IMR-90 (cell line): ENCODE measurements at regions not wholly inside any gene's neighbourhood (a gene's known extent, or its start where the extent isn't known, plus 50 kb on each side); places are given as distances from the start of the nearest gene placed in this dataset.

ENCODE experiments used
- BHLHE40 ChIP-seq: fragments of 150-350 bp; IDR thresholded peaks from 2 replicates; pipeline ENCODE4 v1.6.1; 2016; ENCODE audit warnings: mild to moderate bottlenecking, low read depth, low read length
- CHD1 ChIP-seq: IDR thresholded peaks from 2 replicates; pipeline ENCODE4 v1.6.1; 2012; ENCODE audit warnings: low read depth, low read length, improper control_type of control experiment
- FOS ChIP-seq: fragments of 150-350 bp; IDR thresholded peaks from 2 replicates; pipeline ENCODE4 v1.6.1; 2016; ENCODE audit warnings: low read depth, low read length
- POLR2A ChIP-seq: IDR thresholded peaks from 2 replicates; pipeline ENCODE4 v1.6.1; 2012; ENCODE audit warnings: mild to moderate bottlenecking, low read depth, low read length
- RAD21 ChIP-seq: IDR thresholded peaks from 2 replicates; pipeline ENCODE4 v1.6.1; 2012; ENCODE audit warnings: low read length, improper control_type of control experiment
- SMC3 ChIP-seq: fragments of 150-350 bp; IDR thresholded peaks from 2 replicates; pipeline ENCODE4 v1.6.1; 2016; ENCODE audit warnings: low read depth, mild to moderate bottlenecking, antibody characterized with exemption, low read length, moderate library complexity
- TF ChIP-seq, protein P1 (sequence below): conservative IDR thresholded peaks from 2 replicates; pipeline ENCODE4 v1.5.1; 2012; ENCODE audit warnings: mild to moderate bottlenecking, low read depth, low read length, improper control_type of control experiment
- TF ChIP-seq, protein P2 (sequence below): fragments of 150-350 bp; IDR thresholded peaks from 2 replicates; pipeline ENCODE4 v1.6.1; 2017; ENCODE audit warnings: mild to moderate bottlenecking, antibody characterized with exemption, low read length, low read depth
- TF ChIP-seq, protein P3 (sequence below): fragments of 150-350 bp; IDR thresholded peaks from 2 replicates; pipeline ENCODE4 v1.6.1; 2016; ENCODE audit warnings: low read depth, mild to moderate bottlenecking, low read length, moderate library complexity, borderline replicate concordance

DNA sequence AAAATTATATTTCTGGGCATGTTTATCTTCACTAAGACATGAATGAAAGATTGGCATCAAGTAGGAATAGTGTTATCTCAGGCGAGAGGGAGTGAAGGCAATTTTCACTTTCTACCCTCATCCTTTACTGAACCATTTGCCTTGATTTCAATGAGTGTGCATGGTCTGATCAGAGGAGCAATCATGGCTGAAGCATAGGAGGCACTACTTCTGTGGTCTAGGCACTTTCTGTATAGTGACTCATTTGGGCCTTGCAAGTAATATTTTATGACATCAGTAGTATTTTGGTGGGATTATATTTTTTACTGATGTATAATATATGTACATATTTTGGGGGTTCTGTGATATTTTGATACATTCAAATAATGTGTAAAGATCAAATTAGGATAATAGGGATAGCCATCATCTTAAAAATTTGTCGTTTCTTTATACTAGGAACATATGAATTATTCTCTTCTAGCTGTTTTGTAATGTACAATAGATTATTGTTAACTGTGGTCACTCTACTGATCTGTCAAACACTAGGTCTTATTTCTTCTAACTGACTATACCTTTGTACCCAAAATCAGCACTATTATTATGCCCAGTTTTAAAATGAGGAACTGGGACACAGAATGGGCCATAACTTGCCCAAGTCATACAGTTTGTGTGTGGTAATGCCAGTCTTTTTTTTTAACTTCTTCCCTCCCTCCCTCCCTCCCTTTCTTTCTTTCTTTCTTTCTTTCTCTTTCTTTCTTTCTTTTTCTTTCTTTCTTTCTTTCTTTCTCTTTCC lies 101.9 kb downstream of the RAB11FIP2 start:
- TF ChIP-seq, protein P1, sequence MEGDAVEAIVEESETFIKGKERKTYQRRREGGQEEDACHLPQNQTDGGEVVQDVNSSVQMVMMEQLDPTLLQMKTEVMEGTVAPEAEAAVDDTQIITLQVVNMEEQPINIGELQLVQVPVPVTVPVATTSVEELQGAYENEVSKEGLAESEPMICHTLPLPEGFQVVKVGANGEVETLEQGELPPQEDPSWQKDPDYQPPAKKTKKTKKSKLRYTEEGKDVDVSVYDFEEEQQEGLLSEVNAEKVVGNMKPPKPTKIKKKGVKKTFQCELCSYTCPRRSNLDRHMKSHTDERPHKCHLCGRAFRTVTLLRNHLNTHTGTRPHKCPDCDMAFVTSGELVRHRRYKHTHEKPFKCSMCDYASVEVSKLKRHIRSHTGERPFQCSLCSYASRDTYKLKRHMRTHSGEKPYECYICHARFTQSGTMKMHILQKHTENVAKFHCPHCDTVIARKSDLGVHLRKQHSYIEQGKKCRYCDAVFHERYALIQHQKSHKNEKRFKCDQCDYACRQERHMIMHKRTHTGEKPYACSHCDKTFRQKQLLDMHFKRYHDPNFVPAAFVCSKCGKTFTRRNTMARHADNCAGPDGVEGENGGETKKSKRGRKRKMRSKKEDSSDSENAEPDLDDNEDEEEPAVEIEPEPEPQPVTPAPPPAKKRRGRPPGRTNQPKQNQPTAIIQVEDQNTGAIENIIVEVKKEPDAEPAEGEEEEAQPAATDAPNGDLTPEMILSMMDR = no peak
- TF ChIP-seq POLR2A (no peak), FOS (no peak), SMC3 (no peak), BHLHE40 (no peak), CHD1 (no peak), RAD21 (no peak)
- TF ChIP-seq, protein P2, sequence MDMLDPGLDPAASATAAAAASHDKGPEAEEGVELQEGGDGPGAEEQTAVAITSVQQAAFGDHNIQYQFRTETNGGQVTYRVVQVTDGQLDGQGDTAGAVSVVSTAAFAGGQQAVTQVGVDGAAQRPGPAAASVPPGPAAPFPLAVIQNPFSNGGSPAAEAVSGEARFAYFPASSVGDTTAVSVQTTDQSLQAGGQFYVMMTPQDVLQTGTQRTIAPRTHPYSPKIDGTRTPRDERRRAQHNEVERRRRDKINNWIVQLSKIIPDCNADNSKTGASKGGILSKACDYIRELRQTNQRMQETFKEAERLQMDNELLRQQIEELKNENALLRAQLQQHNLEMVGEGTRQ = no peak
- TF ChIP-seq, protein P3, sequence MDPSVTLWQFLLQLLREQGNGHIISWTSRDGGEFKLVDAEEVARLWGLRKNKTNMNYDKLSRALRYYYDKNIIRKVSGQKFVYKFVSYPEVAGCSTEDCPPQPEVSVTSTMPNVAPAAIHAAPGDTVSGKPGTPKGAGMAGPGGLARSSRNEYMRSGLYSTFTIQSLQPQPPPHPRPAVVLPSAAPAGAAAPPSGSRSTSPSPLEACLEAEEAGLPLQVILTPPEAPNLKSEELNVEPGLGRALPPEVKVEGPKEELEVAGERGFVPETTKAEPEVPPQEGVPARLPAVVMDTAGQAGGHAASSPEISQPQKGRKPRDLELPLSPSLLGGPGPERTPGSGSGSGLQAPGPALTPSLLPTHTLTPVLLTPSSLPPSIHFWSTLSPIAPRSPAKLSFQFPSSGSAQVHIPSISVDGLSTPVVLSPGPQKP = no peak
